IMR-90 (cell line): ENCODE measurements at regions not wholly inside any gene's neighbourhood (a gene's known extent, or its start where the extent isn't known, plus 50 kb on each side); places are given as distances from the start of the nearest gene placed in this dataset.

ENCODE experiments used
- ATAC-seq: fragments of 200-7000 bp; cut with Tn5 transposase; 2 replicates; pipeline ENCODE4 v1.9.1; 2020; ENCODE audit warnings: low read depth, mild to moderate bottlenecking, moderate library complexity
- BruUV-seq: library from RNA; stranded (reverse); fragments of 400-500 nt; replicated peaks from 2 replicates; lab custom pipeline; 2021; lab: Mats Ljungman, UMichigan
- CTCF ChIA-PET: fragments of 300-600 bp; formaldehyde crosslinking; extraction: SDS; loops from one replicate; lab custom pipeline; 2021; ENCODE audit warnings: antibody characterized with exemption; lab: Yijun Ruan, JAX
- POLR2A ChIA-PET: fragments of 300-600 bp; sonication (Branson Sonifier 250); formaldehyde crosslinking; loops from one replicate; lab custom pipeline; 2022; ENCODE audit warnings: antibody characterized with exemption; ENCODE audit not compliant: unreplicated experiment; lab: Charles Lee
- DNase-seq: peaks from one replicate; pipeline ENCODE4 v3.0.0; 2013
- H2AFZ ChIP-seq: replicated peaks from 2 replicates; pipeline ENCODE3; 2013; ENCODE audit warnings: low read length, mild to moderate bottlenecking; ENCODE audit not compliant: poor library complexity
- H2AK5ac ChIP-seq: 2 replicates; pipeline ENCODE4 v1.6.1; 2013; ENCODE audit warnings: low read depth, low read length, inconsistent platforms
- H2AK9ac ChIP-seq: replicated peaks from 2 replicates; pipeline ENCODE3; 2013; ENCODE audit warnings: mild to moderate bottlenecking, low read depth, low read length, moderate library complexity; ENCODE audit not compliant: poor library complexity
- H2BK120ac ChIP-seq: 2 replicates; pipeline ENCODE4 v1.6.1; 2013; ENCODE audit warnings: low read depth, low read length, inconsistent platforms
- H2BK15ac ChIP-seq: 3 replicates; pipeline ENCODE4 v1.6.1; 2013; ENCODE audit warnings: low read depth, low read length, inconsistent platforms
- H2BK20ac ChIP-seq: 2 replicates; pipeline ENCODE4 v1.6.1; 2013; ENCODE audit warnings: low read depth, mild to moderate bottlenecking, inconsistent platforms, low read length, moderate library complexity
- H2BK5ac ChIP-seq: 2 replicates; pipeline ENCODE4 v1.6.1; 2013; ENCODE audit warnings: mild to moderate bottlenecking, low read depth, low read length, inconsistent platforms; ENCODE audit not compliant: poor library complexity, severe bottlenecking
- H3K14ac ChIP-seq: replicated peaks from 2 replicates; pipeline ENCODE4 v1.6.1; 2013; ENCODE audit warnings: low read depth, low read length, inconsistent platforms
- H3K18ac ChIP-seq: 2 replicates; pipeline ENCODE4 v1.6.1; 2013; ENCODE audit warnings: low read depth, low read length, control low read depth
- H3K23ac ChIP-seq: 2 replicates; pipeline ENCODE4 v1.6.1; 2013; ENCODE audit warnings: low read depth, low read length, inconsistent platforms
- H3K27ac ChIP-seq: 2 replicates; pipeline ENCODE4 v1.5.1; 2013; ENCODE audit warnings: mild to moderate bottlenecking, control low read depth, low read length; ENCODE audit not compliant: insufficient read depth
- H3K27me3 ChIP-seq: 2 replicates; pipeline ENCODE4 v1.6.1; 2013; ENCODE audit warnings: low read length; ENCODE audit not compliant: control insufficient read depth, insufficient read depth
- H3K36me3 ChIP-seq: 2 replicates; pipeline ENCODE4 v1.6.1; 2013; ENCODE audit warnings: low read length, mixed read lengths; ENCODE audit not compliant: control insufficient read depth, insufficient read depth
- H3K4ac ChIP-seq: 2 replicates; pipeline ENCODE4 v1.6.1; 2013; ENCODE audit warnings: low read depth, low read length, inconsistent platforms
- H3K4me1 ChIP-seq: 2 replicates; pipeline ENCODE4 v1.6.1; 2013; ENCODE audit warnings: low read length, mixed read lengths; ENCODE audit not compliant: control insufficient read depth, insufficient read depth
- H3K4me2 ChIP-seq: 2 replicates; pipeline ENCODE4 v1.6.1; 2013; ENCODE audit warnings: low read depth, mild to moderate bottlenecking, control low read depth, low read length, moderate library complexity
- H3K4me3 ChIP-seq: 2 replicates; pipeline ENCODE4 v1.5.1; 2013; ENCODE audit warnings: low read depth, mild to moderate bottlenecking, control low read depth, low read length, moderate library complexity; ENCODE audit not compliant: insufficient read depth
- H3K56ac ChIP-seq: 2 replicates; pipeline ENCODE4 v1.6.1; 2013; ENCODE audit warnings: low read length, inconsistent platforms; ENCODE audit not compliant: insufficient read depth; ENCODE audit errors: extremely low read depth
- H3K79me1 ChIP-seq, 2 experiments: 2 replicates each; pipeline ENCODE4 v1.6.1; 2013; ENCODE audit warnings: low read length in 2 of 2, inconsistent platforms in 1 of 2, low read depth in 1 of 2
- H3K9ac ChIP-seq: 2 replicates; pipeline ENCODE4 v1.6.1; 2013; ENCODE audit warnings: low read depth, low read length, control low read depth
- H3K9me1 ChIP-seq: 2 replicates; pipeline ENCODE4 v1.6.1; 2013; ENCODE audit warnings: low read length, inconsistent platforms; ENCODE audit not compliant: insufficient read depth
- H3K9me3 ChIP-seq: 2 replicates; pipeline ENCODE4 v1.6.1; 2013; ENCODE audit warnings: low read length; ENCODE audit not compliant: control insufficient read depth, insufficient read depth
- H4K20me1 ChIP-seq: 2 replicates; pipeline ENCODE4 v1.6.1; 2013; ENCODE audit warnings: low read length, inconsistent platforms; ENCODE audit not compliant: insufficient read depth
- H4K5ac ChIP-seq: 2 replicates; pipeline ENCODE4 v1.6.1; 2013; ENCODE audit warnings: mild to moderate bottlenecking, low read depth, low read length, control low read depth
- H4K8ac ChIP-seq, 2 experiments: 2 replicates each; pipeline ENCODE4 v1.6.1; 2013; ENCODE audit warnings: low read depth in 2 of 2, low read length in 2 of 2, control low read depth in 1 of 2, inconsistent platforms in 1 of 2
- H4K91ac ChIP-seq: 2 replicates; pipeline ENCODE4 v1.6.1; 2013; ENCODE audit warnings: low read depth, low read length, inconsistent platforms; ENCODE audit not compliant: insufficient read depth
- BHLHE40 ChIP-seq: fragments of 150-350 bp; IDR thresholded peaks from 2 replicates; pipeline ENCODE4 v1.6.1; 2016; ENCODE audit warnings: mild to moderate bottlenecking, low read depth, low read length
- CEBPB ChIP-seq: IDR thresholded peaks from 2 replicates; pipeline ENCODE4 v1.6.1; 2012; ENCODE audit warnings: low read depth, low read length, improper control_type of control experiment
- CHD1 ChIP-seq: IDR thresholded peaks from 2 replicates; pipeline ENCODE4 v1.6.1; 2012; ENCODE audit warnings: low read depth, low read length, improper control_type of control experiment
- FOS ChIP-seq: fragments of 150-350 bp; IDR thresholded peaks from 2 replicates; pipeline ENCODE4 v1.6.1; 2016; ENCODE audit warnings: low read depth, low read length
- MAFK ChIP-seq: IDR thresholded peaks from 2 replicates; pipeline ENCODE4 v1.6.1; 2012; ENCODE audit warnings: low read depth, low read length, improper control_type of control experiment
- MAZ ChIP-seq: IDR thresholded peaks from 2 replicates; pipeline ENCODE4 v1.6.1; 2012; ENCODE audit warnings: low read depth, mild to moderate bottlenecking, low read length, improper control_type of control experiment, moderate library complexity, borderline replicate concordance
- MXI1 ChIP-seq: IDR thresholded peaks from 2 replicates; pipeline ENCODE4 v1.6.1; 2012; ENCODE audit warnings: low read depth, mild to moderate bottlenecking, low read length, moderate library complexity, borderline replicate concordance
- NFE2L2 ChIP-seq: fragments of 150-350 bp; IDR thresholded peaks from 2 replicates; pipeline ENCODE4 v1.6.1; 2016; ENCODE audit warnings: low read depth, mild to moderate bottlenecking, low read length
- POLR2A ChIP-seq: IDR thresholded peaks from 2 replicates; pipeline ENCODE4 v1.6.1; 2012; ENCODE audit warnings: mild to moderate bottlenecking, low read depth, low read length
- RAD21 ChIP-seq: IDR thresholded peaks from 2 replicates; pipeline ENCODE4 v1.6.1; 2012; ENCODE audit warnings: low read length, improper control_type of control experiment
- RCOR1 ChIP-seq: IDR thresholded peaks from 2 replicates; pipeline ENCODE4 v1.6.1; 2012; ENCODE audit warnings: mild to moderate bottlenecking, low read length, improper control_type of control experiment; ENCODE audit not compliant: insufficient replicate concordance
- RFX5 ChIP-seq: IDR thresholded peaks from 2 replicates; pipeline ENCODE4 v1.8.0; 2012; ENCODE audit warnings: low read depth, mild to moderate bottlenecking, low read length, moderate library complexity
- SMC3 ChIP-seq: fragments of 150-350 bp; IDR thresholded peaks from 2 replicates; pipeline ENCODE4 v1.6.1; 2016; ENCODE audit warnings: low read depth, mild to moderate bottlenecking, antibody characterized with exemption, low read length, moderate library complexity
- WGBS, 2 experiments: methylation state at CpG; one replicate each; pipeline versions ENCODE4 v1.1.5 to v1.1.7; 2013; ENCODE audit warnings: missing lambda C conversion rate in 2 of 2; ENCODE audit not compliant: insufficient read length in 1 of 2; ENCODE audit errors: extremely low coverage in 2 of 2; 5-methylcytosine and 5-hydroxymethylcytosine counted together
- dilution Hi-C: fragments of 300-500 bp; cut with HindIII; formaldehyde crosslinking; loops from one replicate; pipeline ENCODE4 v1.14.3; 2018; ENCODE audit warnings: low sequenced_read_pairs; ENCODE audit not compliant: unreplicated experiment
- in situ Hi-C: fragments of 300-500 bp; cut with MboI; formaldehyde crosslinking; loops from 3 replicates; pipeline ENCODE4 v1.14.3; 2019; ENCODE audit warnings: low sequenced_read_pairs, inconsistent platforms, mixed read lengths
- intact Hi-C: fragments of 100-400 bp; cut with micrococcal nuclease; formaldehyde crosslinking; loops from 2 replicates; pipeline ENCODE4 v1.10.0; 2022
- TF ChIP-seq, protein P1 (sequence below): conservative IDR thresholded peaks from 2 replicates; pipeline ENCODE4 v1.5.1; 2012; ENCODE audit warnings: mild to moderate bottlenecking, low read depth, low read length, improper control_type of control experiment
- TF ChIP-seq, protein P2 (sequence below): fragments of 150-350 bp; IDR thresholded peaks from 2 replicates; pipeline ENCODE4 v1.6.1; 2016; ENCODE audit warnings: low read depth, mild to moderate bottlenecking, low read length, moderate library complexity, borderline replicate concordance
- TF ChIP-seq, protein P3 (sequence below): fragments of 150-350 bp; IDR thresholded peaks from 2 replicates; pipeline ENCODE4 v1.6.1; 2017; ENCODE audit warnings: mild to moderate bottlenecking, antibody characterized with exemption, low read length, low read depth

DNA sequence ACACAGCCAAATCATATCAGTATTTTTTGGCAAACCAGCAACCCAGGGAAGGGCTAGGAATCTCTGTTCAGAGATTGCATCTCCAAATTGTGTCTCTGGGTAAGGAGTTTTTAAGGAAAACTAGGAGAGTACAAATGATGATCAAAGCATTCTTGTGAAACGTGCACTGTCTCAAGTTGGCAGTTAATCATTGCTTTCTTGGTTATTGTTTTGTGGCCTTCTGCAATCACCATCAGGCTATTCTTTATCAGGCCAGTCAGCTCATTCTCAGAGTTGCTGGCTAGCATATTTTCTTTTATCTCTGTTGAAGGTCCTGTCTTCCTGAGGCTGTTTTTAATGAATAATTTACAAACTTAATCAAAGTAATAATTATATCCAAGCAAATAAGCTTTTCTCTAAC lies 129.1 kb upstream of the CCDC179 start:
- H3K18ac ChIP-seq = no peak overlapping the region
- no peak overlapping the region for H2BK120ac ChIP-seq
- no peak for DNase-seq
- no peaks in the 10 kb centered on the region for H3K79me1 ChIP-seq
- no peak overlapping the region for H4K91ac ChIP-seq
- H3K14ac ChIP-seq = no peak overlapping the region
- H2AFZ ChIP-seq = no peak overlapping the region
- in situ Hi-C loops = no loop called here
- intact Hi-C loops = no loop called here
- ATAC-seq = no peak
- no peak overlapping the region for H3K4me2 ChIP-seq
- ChIA-PET POLR2A (no interaction called here), CTCF (interaction anchor here (0.6 kb wide), 1 partner anchor 1473 kb away, joined by 3 read pairs; no protein-coding TSS in a partner anchor)
- no peaks in the 10 kb centered on the region for H3K9me1 ChIP-seq
- H2BK15ac ChIP-seq = no peak overlapping the region
- H4K5ac ChIP-seq = no peak overlapping the region
- no peak overlapping the region for H3K9ac ChIP-seq
- H3K27me3 ChIP-seq = no peaks in the 10 kb centered on the region
- TF ChIP-seq NFE2L2 (no peak), CEBPB (no peak), FOS (no peak), BHLHE40 (no peak), MAFK (no peak), MXI1 (no peak), RAD21 (no peak), CHD1 (no peak), RCOR1 (no peak), SMC3 (no peak), POLR2A (no peak), RFX5 (no peak), MAZ (no peak)
- TF ChIP-seq, protein P1, sequence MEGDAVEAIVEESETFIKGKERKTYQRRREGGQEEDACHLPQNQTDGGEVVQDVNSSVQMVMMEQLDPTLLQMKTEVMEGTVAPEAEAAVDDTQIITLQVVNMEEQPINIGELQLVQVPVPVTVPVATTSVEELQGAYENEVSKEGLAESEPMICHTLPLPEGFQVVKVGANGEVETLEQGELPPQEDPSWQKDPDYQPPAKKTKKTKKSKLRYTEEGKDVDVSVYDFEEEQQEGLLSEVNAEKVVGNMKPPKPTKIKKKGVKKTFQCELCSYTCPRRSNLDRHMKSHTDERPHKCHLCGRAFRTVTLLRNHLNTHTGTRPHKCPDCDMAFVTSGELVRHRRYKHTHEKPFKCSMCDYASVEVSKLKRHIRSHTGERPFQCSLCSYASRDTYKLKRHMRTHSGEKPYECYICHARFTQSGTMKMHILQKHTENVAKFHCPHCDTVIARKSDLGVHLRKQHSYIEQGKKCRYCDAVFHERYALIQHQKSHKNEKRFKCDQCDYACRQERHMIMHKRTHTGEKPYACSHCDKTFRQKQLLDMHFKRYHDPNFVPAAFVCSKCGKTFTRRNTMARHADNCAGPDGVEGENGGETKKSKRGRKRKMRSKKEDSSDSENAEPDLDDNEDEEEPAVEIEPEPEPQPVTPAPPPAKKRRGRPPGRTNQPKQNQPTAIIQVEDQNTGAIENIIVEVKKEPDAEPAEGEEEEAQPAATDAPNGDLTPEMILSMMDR = no peak
- TF ChIP-seq, protein P2, sequence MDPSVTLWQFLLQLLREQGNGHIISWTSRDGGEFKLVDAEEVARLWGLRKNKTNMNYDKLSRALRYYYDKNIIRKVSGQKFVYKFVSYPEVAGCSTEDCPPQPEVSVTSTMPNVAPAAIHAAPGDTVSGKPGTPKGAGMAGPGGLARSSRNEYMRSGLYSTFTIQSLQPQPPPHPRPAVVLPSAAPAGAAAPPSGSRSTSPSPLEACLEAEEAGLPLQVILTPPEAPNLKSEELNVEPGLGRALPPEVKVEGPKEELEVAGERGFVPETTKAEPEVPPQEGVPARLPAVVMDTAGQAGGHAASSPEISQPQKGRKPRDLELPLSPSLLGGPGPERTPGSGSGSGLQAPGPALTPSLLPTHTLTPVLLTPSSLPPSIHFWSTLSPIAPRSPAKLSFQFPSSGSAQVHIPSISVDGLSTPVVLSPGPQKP = no peak
- TF ChIP-seq, protein P3, sequence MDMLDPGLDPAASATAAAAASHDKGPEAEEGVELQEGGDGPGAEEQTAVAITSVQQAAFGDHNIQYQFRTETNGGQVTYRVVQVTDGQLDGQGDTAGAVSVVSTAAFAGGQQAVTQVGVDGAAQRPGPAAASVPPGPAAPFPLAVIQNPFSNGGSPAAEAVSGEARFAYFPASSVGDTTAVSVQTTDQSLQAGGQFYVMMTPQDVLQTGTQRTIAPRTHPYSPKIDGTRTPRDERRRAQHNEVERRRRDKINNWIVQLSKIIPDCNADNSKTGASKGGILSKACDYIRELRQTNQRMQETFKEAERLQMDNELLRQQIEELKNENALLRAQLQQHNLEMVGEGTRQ = no peak
- no peaks in the 10 kb centered on the region for H3K36me3 ChIP-seq
- WGBS, 2 experiments = no CpG with 5 or more reads among the region's 1 CpG
- H3K56ac ChIP-seq = no peak overlapping the region
- H3K9me3 ChIP-seq = peaks cover 15% of the 10 kb centered on the region
- no TSS peak for BruUV-seq
- H4K8ac ChIP-seq = no peak overlapping the region
- no peak overlapping the region for H3K27ac ChIP-seq
- H4K20me1 ChIP-seq = no peaks in the 10 kb centered on the region
- dilution Hi-C loops = no loop called here
- H3K4ac ChIP-seq = no peak overlapping the region
- no peak overlapping the region for H3K23ac ChIP-seq
- no peak overlapping the region for H2AK9ac ChIP-seq
- no peak overlapping the region for H2AK5ac ChIP-seq
- H3K4me3 ChIP-seq = no peak overlapping the region
- H2BK20ac ChIP-seq = no peak overlapping the region
- H3K4me1 ChIP-seq = no peaks in the 10 kb centered on the region
- H2BK5ac ChIP-seq = no peak overlapping the region
